Peyer's patch (tissue), 4 donors: ENCODE measurements at regions not wholly inside any gene's neighbourhood (a gene's known extent, or its start where the extent isn't known, plus 50 kb on each side); places are given as distances from the start of the nearest gene placed in this dataset.

Experiments
- DNase-seq, 3 donors: peaks; one replicate each; pipeline ENCODE4 v3.0.0-alpha.2; 2017 to 2019
- H3K27ac ChIP-seq, 4 donors: fragments of 200-600 bp; sonication (generic); one replicate each; pipeline ENCODE4 v1.5.1; 2016 to 2019
- H3K27me3 ChIP-seq, 2 donors: fragments of 200-600 bp; sonication (generic); one replicate each; pipeline ENCODE4 v1.5.1; 2019
- H3K36me3 ChIP-seq, 3 donors: fragments of 200-600 bp; sonication (generic); one replicate each; pipeline ENCODE4 v1.5.1; 2016 to 2019
- H3K4me1 ChIP-seq, 4 donors: fragments of 200-600 bp; sonication (generic); one replicate each; pipeline ENCODE4 v1.5.1; 2016 to 2019
- H3K4me3 ChIP-seq, 4 donors: fragments of 200-600 bp; sonication (generic); 1 replicate in 3 of 4; 2 replicates in 1 of 4; pipeline ENCODE4 v1.5.1; 2016 to 2019; ENCODE audit warnings: mild to moderate bottlenecking in 1 of 4
- H3K9me3 ChIP-seq, 4 donors: fragments of 200-600 bp; sonication (generic); one replicate each; pipeline ENCODE4 v1.5.1; 2016 to 2019; ENCODE audit warnings: mild to moderate bottlenecking in 1 of 4
- CTCF ChIP-seq, 6 experiments: fragments of 450-650 bp in 4 of 6; fragments of 200-600 bp in 2 of 6; sonication (generic) in 1 of 6; IDR thresholded peaks; one replicate each; pipeline ENCODE4 v1.5.1; 2017 to 2019; ENCODE audit warnings: antibody characterized with exemption in 6 of 6, mild to moderate bottlenecking in 3 of 6, moderate library complexity in 1 of 6
- POLR2A ChIP-seq, 2 donors: fragments of 450-650 bp; IDR thresholded peaks; one replicate each; pipeline ENCODE4 v1.5.1; 2017; ENCODE audit warnings: antibody characterized with exemption in 2 of 2, mild to moderate bottlenecking in 2 of 2, moderate library complexity in 2 of 2

DNA sequence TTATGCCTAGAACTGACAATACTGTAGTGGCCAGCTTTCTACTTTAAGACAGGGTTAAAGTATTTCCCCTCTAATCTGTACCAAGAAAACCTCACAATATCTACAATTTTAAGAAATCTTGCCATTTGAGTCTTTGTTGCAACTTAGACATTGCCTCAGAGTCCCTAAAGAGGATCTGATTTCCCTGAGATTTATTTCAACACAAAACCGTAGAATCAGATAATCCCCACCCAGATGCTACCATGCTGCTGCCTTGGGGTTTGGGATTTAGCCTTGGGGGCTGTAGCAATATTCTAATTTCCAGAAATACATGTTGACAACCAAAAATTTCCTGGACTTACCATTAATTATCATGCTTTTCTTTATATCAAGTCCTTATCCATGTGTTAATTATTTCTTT is 50.3 kb upstream of the DENND1B start:
- Histone ChIP-seq H3K27ac (no peak overlapping the region), H3K36me3 (no peaks in the 10 kb centered on the region), H3K9me3 (no peaks in the 10 kb centered on the region), H3K4me3 (no peak overlapping the region), H3K27me3 (no peaks in the 10 kb centered on the region), H3K4me1 (no peaks in the 10 kb centered on the region)
- DNase-seq, result no peak
- no peak for TF ChIP-seq POLR2A (IDR thresholded peaks at IDR 0.05)
- TF ChIP-seq CTCF (IDR thresholded peaks at IDR 0.05), result no peak
